ENCODE measurements at regions not wholly inside any gene's neighbourhood (a gene's known extent, or its start where the extent isn't known, plus 50 kb on each side); places are given as distances from the start of the nearest gene placed in this dataset.

- TF ChIP-seq CTCF (IDR thresholded peaks at IDR 0.05) (no peak), POLR2A (IDR thresholded peaks at IDR 0.05) (no peak)
These were observed 115.7 kb downstream of the OAT start for GRCh38 chr10:124302951-124303505.

All from Peyer's patch (tissue), 4 donors.